Karpas-422 (cell line): ENCODE measurements at regions not wholly inside any gene's neighbourhood (a gene's known extent, or its start where the extent isn't known, plus 50 kb on each side); places are given as distances from the start of the nearest gene placed in this dataset.

Experiments used
- DNase-seq: peaks from one replicate; pipeline ENCODE4 v3.0.0-alpha.2; 2015
- H2AFZ ChIP-seq: fragments of 200-600 bp; sonication (generic); 2 replicates; pipeline ENCODE4 v1.6.1; 2014; ENCODE audit warnings: antibody characterized with exemption, low read length, mixed read lengths
- H3K27ac ChIP-seq: fragments of 200-600 bp; sonication (generic); 2 replicates; pipeline ENCODE4 v1.5.1; 2014; ENCODE audit warnings: mild to moderate bottlenecking, low read length, moderate library complexity
- H3K27me3 ChIP-seq: fragments of 200-600 bp; sonication (generic); 2 replicates; pipeline ENCODE4 v1.6.1; 2014; ENCODE audit warnings: low read length, mixed read lengths
- H3K36me3 ChIP-seq: fragments of 200-600 bp; sonication (generic); 2 replicates; pipeline ENCODE4 v1.6.1; 2014; ENCODE audit warnings: low read length, mixed read lengths; ENCODE audit not compliant: insufficient read depth
- H3K4me1 ChIP-seq: fragments of 200-600 bp; sonication (generic); 2 replicates; pipeline ENCODE4 v1.6.1; 2014; ENCODE audit warnings: mild to moderate bottlenecking, low read length, mixed read lengths
- H3K4me2 ChIP-seq: fragments of 200-600 bp; sonication (generic); 2 replicates; pipeline ENCODE4 v1.6.1; 2014; ENCODE audit warnings: low read length, low read depth, mild to moderate bottlenecking; ENCODE audit not compliant: poor library complexity, severe bottlenecking
- H3K4me3 ChIP-seq: fragments of 200-600 bp; sonication (generic); 2 replicates; pipeline ENCODE4 v1.5.1; 2014; ENCODE audit warnings: mild to moderate bottlenecking, antibody characterized with exemption, low read length, mixed read lengths
- H3K79me2 ChIP-seq: fragments of 200-600 bp; sonication (generic); 2 replicates; pipeline ENCODE4 v1.6.1; 2014; ENCODE audit warnings: mild to moderate bottlenecking, low read length, mixed read lengths
- H3K9ac ChIP-seq: fragments of 200-600 bp; sonication (generic); 2 replicates; pipeline ENCODE4 v1.6.0; 2014; ENCODE audit warnings: low read length
- H3K9me2 ChIP-seq: fragments of 200-600 bp; sonication (generic), shearing (Covaris generic); replicated peaks from 2 replicates; pipeline ENCODE4 v1.6.0; 2014; ENCODE audit warnings: mild to moderate bottlenecking, low read length, moderate library complexity; ENCODE audit not compliant: insufficient read depth
- H3K9me3 ChIP-seq: fragments of 300-700, 200-600 bp; sonication (generic); 2 replicates; pipeline ENCODE4 v1.6.1; 2014; ENCODE audit warnings: low read length, mixed read lengths
- H4K20me1 ChIP-seq: fragments of 200-600 bp; sonication (generic); 2 replicates; pipeline ENCODE4 v1.6.1; 2014; ENCODE audit warnings: mild to moderate bottlenecking, antibody characterized with exemption, low read length, low read depth; ENCODE audit not compliant: insufficient read depth

DNA sequence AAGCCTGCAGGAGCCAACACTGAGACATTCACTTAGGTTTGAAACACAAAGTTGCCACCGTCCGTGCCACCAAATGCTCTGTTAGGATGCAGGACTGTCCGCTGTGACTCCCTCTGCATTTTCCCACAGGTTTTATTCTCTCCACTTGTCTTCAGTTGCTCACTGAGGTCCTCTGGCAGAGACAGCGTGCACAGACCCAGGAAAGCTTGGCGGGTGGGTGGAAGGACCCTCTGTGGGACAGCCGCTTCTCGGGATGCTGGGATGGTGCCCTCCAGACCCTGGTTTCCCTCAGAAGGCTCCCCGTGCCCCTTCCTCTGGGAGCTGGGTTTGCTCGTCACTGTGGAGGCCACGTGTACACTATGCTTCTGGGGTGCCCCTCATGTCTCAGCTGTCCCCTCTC, 733.6 kb downstream of the GALR1 start:
- Histone ChIP-seq H3K36me3 (no peaks in the 10 kb centered on the region), H3K9ac (no peak overlapping the region)

GRCh38 chr18:77984178-77984577, 734.5 kb downstream of the GALR1 start:
- no peak overlapping the region for H3K4me3 ChIP-seq
- H3K9ac ChIP-seq = no peak overlapping the region
- no peak overlapping the region for H3K27ac ChIP-seq
- H4K20me1 ChIP-seq = no peaks in the 10 kb centered on the region
- DNase-seq = no peak
- no peaks in the 10 kb centered on the region for H3K79me2 ChIP-seq
- H3K36me3 ChIP-seq = no peaks in the 10 kb centered on the region
- no peaks in the 10 kb centered on the region for H3K4me1 ChIP-seq
- no peak overlapping the region for H2AFZ ChIP-seq
- H3K9me3 ChIP-seq = no peaks in the 10 kb centered on the region
- no peak overlapping the region for H3K4me2 ChIP-seq
- H3K9me2 ChIP-seq = no peaks in the 10 kb centered on the region
- H3K27me3 ChIP-seq = no peaks in the 10 kb centered on the region; the same call in 1 of the 2 replicates

More for the DNA sequence above, 733.6 kb downstream of the GALR1 start:
- Histone ChIP-seq H3K4me2 (no peak overlapping the region), H3K9me2 (no peaks in the 10 kb centered on the region), H3K9me3 (no peaks in the 10 kb centered on the region), H2AFZ (no peak overlapping the region), H3K4me1 (no peaks in the 10 kb centered on the region), H3K27ac (no peak overlapping the region), H3K79me2 (no peaks in the 10 kb centered on the region), H3K4me3 (no peak overlapping the region), H3K27me3 (no peaks in the 10 kb centered on the region; the same call in 1 of the 2 replicates), H4K20me1 (no peaks in the 10 kb centered on the region)
- no peak for DNase-seq

DNA sequence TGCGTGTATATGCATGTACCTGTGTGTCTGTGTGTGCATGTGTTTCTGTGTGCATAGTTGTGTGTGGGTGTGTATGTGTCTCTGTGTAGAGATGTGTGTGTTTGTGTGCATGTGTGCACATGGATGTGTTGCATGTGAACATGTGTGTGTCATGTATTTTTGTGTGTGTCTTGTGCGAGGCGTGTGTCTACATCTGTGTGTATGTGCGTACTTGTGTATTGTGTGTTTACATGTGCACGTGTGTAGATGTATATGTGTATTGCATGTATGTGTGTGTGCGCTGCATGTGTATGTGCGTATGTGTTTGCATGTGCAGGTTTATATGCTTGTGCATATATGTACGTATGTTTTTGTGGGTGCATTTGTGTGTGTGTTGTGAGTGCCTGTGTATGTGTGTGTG, 735.2 kb downstream of the GALR1 start:
- no peak for DNase-seq
- no peak overlapping the region for H3K9ac ChIP-seq
- H3K4me1 ChIP-seq = no peaks in the 10 kb centered on the region
- no peak overlapping the region for H2AFZ ChIP-seq
- H3K4me2 ChIP-seq = no peak overlapping the region
- H3K36me3 ChIP-seq = no peaks in the 10 kb centered on the region
- H3K27ac ChIP-seq = no peak overlapping the region
- H3K27me3 ChIP-seq = no peaks in the 10 kb centered on the region; the same call in 1 of the 2 replicates
- no peak overlapping the region for H3K4me3 ChIP-seq
- H4K20me1 ChIP-seq = no peaks in the 10 kb centered on the region
- H3K9me2 ChIP-seq = no peaks in the 10 kb centered on the region
- H3K9me3 ChIP-seq = no peaks in the 10 kb centered on the region
- no peaks in the 10 kb centered on the region for H3K79me2 ChIP-seq

- no peak overlapping the region for H2AFZ ChIP-seq
Observed at GRCh38 chr18:77985526-77986281, 736.1 kb downstream of the GALR1 start.

GRCh38 chr18:77990131-77990530, 740.5 kb downstream of the GALR1 start:
- Histone ChIP-seq H4K20me1 (no peaks in the 10 kb centered on the region), H3K4me2 (no peak overlapping the region), H3K9me2 (no peaks in the 10 kb centered on the region), H3K9me3 (no peaks in the 10 kb centered on the region), H3K36me3 (no peaks in the 10 kb centered on the region), H3K9ac (no peak overlapping the region), H3K79me2 (no peaks in the 10 kb centered on the region), H3K27me3 (no peaks in the 10 kb centered on the region), H2AFZ (no peak overlapping the region), H3K4me3 (no peak overlapping the region), H3K4me1 (no peaks in the 10 kb centered on the region), H3K27ac (no peak overlapping the region)
- DNase-seq = no peak

More at GRCh38 chr18:77985526-77986281, 736.1 kb downstream of the GALR1 start:
- Histone ChIP-seq H3K4me1 (no peaks in the 10 kb centered on the region), H3K27ac (no peak overlapping the region), H3K36me3 (no peaks in the 10 kb centered on the region), H3K9me3 (no peaks in the 10 kb centered on the region), H3K4me2 (no peak overlapping the region), H3K9me2 (no peaks in the 10 kb centered on the region), H3K79me2 (no peaks in the 10 kb centered on the region), H3K27me3 (no peaks in the 10 kb centered on the region; the same call in 1 of the 2 replicates), H3K9ac (no peak overlapping the region), H4K20me1 (no peaks in the 10 kb centered on the region), H3K4me3 (no peak overlapping the region)
- no peak for DNase-seq

DNA sequence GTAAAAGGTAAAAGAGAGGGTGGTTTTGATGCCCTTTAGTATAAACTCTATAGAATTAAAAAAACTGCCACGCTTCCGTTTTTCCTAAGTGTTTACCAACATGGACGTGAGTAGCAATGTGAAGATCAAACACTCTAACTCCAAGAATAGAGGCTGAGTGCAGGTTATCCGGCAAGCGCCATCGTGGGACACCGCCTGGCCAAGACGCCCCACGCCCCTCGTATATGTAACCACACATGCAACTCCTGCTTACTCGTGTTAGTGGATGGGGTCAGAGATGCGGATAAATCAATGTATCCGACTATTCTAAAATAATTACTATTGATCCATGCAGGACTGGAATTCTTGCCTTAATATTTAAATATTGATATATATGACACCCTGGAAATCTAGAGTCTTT, 741.3 kb downstream of the GALR1 start:
- no peak overlapping the region for H3K27ac ChIP-seq
- H3K79me2 ChIP-seq = no peaks in the 10 kb centered on the region
- no peak overlapping the region for H3K9ac ChIP-seq
- H3K36me3 ChIP-seq = no peaks in the 10 kb centered on the region
- no peaks in the 10 kb centered on the region for H3K27me3 ChIP-seq
- no peaks in the 10 kb centered on the region for H3K9me2 ChIP-seq
- no peak overlapping the region for H2AFZ ChIP-seq
- no peaks in the 10 kb centered on the region for H3K4me1 ChIP-seq
- H4K20me1 ChIP-seq = no peaks in the 10 kb centered on the region
- H3K9me3 ChIP-seq = no peaks in the 10 kb centered on the region
- H3K4me3 ChIP-seq = no peak overlapping the region
- no peak for DNase-seq
- H3K4me2 ChIP-seq = no peak overlapping the region

DNA sequence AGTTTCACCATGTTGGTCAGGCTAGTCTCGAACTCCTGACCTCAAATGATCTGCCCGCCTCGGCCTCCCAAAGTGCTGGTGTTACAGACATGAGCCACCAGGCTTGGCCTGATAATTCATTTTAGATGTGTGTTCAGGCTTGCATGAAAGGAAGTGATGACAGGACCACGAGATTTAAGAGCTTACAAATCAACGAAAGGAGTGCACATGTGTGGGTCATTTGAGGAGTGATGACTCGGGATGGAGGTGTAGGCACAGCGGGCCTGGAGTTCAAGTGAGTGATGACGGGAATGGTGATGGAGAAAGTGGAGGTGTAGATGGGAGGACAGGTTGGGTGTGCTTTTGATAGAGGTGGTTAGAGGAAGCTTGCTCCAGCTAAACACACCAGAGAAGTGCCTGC, 742.4 kb downstream of the GALR1 start:
- Histone ChIP-seq H3K4me1 (no peaks in the 10 kb centered on the region), H3K36me3 (no peaks in the 10 kb centered on the region), H3K27me3 (no peaks in the 10 kb centered on the region), H3K4me3 (no peak overlapping the region), H2AFZ (no peak overlapping the region), H3K27ac (no peak overlapping the region), H3K9ac (no peak overlapping the region), H3K4me2 (no peak overlapping the region), H3K9me2 (no peaks in the 10 kb centered on the region), H4K20me1 (no peaks in the 10 kb centered on the region), H3K9me3 (no peaks in the 10 kb centered on the region), H3K79me2 (no peaks in the 10 kb centered on the region)
- no peak for DNase-seq

GRCh38 chr18:77993188-77993981, 743.7 kb downstream of the GALR1 start:
- H3K27ac ChIP-seq = no peak overlapping the region
- H4K20me1 ChIP-seq = no peaks in the 10 kb centered on the region
- no peak overlapping the region for H3K4me2 ChIP-seq
- H3K4me1 ChIP-seq = no peaks in the 10 kb centered on the region
- H2AFZ ChIP-seq = no peak overlapping the region
- no peak for DNase-seq
- H3K79me2 ChIP-seq = no peaks in the 10 kb centered on the region
- no peak overlapping the region for H3K4me3 ChIP-seq
- no peaks in the 10 kb centered on the region for H3K9me2 ChIP-seq
- no peaks in the 10 kb centered on the region for H3K27me3 ChIP-seq
- no peaks in the 10 kb centered on the region for H3K9me3 ChIP-seq
- no peaks in the 10 kb centered on the region for H3K36me3 ChIP-seq
- H3K9ac ChIP-seq = no peak overlapping the region
